Suprapubic skin (tissue), 4 donors: ENCODE measurements at regions not wholly inside any gene's neighbourhood (a gene's known extent, or its start where the extent isn't known, plus 50 kb on each side); places are given as distances from the start of the nearest gene placed in this dataset.

Experiments
- DNase-seq, 2 donors: peaks; one replicate each; pipeline ENCODE4 v3.0.0-alpha.2; 2019; ENCODE audit warnings: low spot score in 2 of 2
- H3K27ac ChIP-seq: fragments of 200-600 bp; sonication (generic); one replicate; pipeline ENCODE4 v1.5.1; 2019
- H3K27me3 ChIP-seq: fragments of 200-600 bp; sonication (generic); one replicate; pipeline ENCODE4 v1.5.1; 2019
- H3K36me3 ChIP-seq: fragments of 200-600 bp; sonication (generic); one replicate; pipeline ENCODE4 v1.5.1; 2019
- H3K4me1 ChIP-seq: fragments of 200-600 bp; sonication (generic); one replicate; pipeline ENCODE4 v1.5.1; 2019
- H3K4me3 ChIP-seq: fragments of 200-600 bp; sonication (generic); one replicate; pipeline ENCODE4 v1.5.1; 2019; ENCODE audit warnings: mild to moderate bottlenecking
- H3K9me3 ChIP-seq: fragments of 200-600 bp; sonication (generic); one replicate; pipeline ENCODE4 v1.5.1; 2019
- EP300 ChIP-seq: sonication (generic); formaldehyde crosslinking; IDR thresholded peaks from one replicate; pipeline ENCODE4 v1.6.1; 2017; ENCODE audit warnings: antibody characterized with exemption
- POLR2A ChIP-seq, 2 donors: fragments of 450-650 bp; IDR thresholded peaks; one replicate each; pipeline ENCODE4 v1.6.1; 2017; ENCODE audit warnings: antibody characterized with exemption in 2 of 2, mild to moderate bottlenecking in 2 of 2, moderate library complexity in 2 of 2
- POLR2AphosphoS5 ChIP-seq, 3 donors: sonication (generic); formaldehyde crosslinking; IDR thresholded peaks; one replicate each; pipeline ENCODE4 v1.6.1; 2017; ENCODE audit warnings: antibody characterized with exemption in 3 of 3
- WGBS: methylation state at CpG from one replicate; pipeline ENCODE4 v1.1.5; 2018; 5-methylcytosine and 5-hydroxymethylcytosine counted together
- TF ChIP-seq, protein P1 (sequence below), 2 donors: fragments of 200-600 bp in 1 of 2; fragments of 450-650 bp in 1 of 2; sonication (generic) in 1 of 2; IDR thresholded peaks; one replicate each; pipeline ENCODE4 v1.5.1; 2016 to 2019; ENCODE audit warnings: antibody characterized with exemption in 2 of 2, mild to moderate bottlenecking in 1 of 2, moderate library complexity in 1 of 2

DNA sequence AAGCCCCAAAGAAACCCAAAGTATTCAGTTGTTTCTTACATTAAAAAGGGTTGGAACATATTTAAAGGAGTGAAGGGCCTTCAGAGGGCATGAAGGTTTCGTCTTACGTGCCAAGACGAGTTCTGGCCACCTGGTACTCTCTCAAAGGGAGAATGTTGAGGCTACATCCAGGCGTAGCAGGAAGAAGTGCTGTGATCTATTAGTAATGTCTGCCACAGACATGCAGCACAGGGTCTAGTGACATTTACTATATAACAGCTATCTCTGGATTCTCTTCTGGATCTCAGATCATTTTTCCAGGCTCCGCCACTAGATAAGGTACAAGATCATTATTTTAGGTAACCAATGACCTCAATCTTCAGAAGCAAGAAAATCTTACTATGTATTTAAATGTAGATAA, 76.5 kb upstream of the ARID5B start:
- Histone ChIP-seq H3K27me3 (no peaks in the 10 kb centered on the region), H3K27ac (no peak overlapping the region), H3K4me1 (no peaks in the 10 kb centered on the region), H3K9me3 (no peaks in the 10 kb centered on the region), H3K4me3 (no peak overlapping the region), H3K36me3 (no peaks in the 10 kb centered on the region)
- TF ChIP-seq POLR2A (IDR thresholded peaks at IDR 0.05) (no peak), EP300 (no peak), POLR2AphosphoS5 (IDR thresholded peaks at IDR 0.05) (no peak)
- TF ChIP-seq, protein P1, sequence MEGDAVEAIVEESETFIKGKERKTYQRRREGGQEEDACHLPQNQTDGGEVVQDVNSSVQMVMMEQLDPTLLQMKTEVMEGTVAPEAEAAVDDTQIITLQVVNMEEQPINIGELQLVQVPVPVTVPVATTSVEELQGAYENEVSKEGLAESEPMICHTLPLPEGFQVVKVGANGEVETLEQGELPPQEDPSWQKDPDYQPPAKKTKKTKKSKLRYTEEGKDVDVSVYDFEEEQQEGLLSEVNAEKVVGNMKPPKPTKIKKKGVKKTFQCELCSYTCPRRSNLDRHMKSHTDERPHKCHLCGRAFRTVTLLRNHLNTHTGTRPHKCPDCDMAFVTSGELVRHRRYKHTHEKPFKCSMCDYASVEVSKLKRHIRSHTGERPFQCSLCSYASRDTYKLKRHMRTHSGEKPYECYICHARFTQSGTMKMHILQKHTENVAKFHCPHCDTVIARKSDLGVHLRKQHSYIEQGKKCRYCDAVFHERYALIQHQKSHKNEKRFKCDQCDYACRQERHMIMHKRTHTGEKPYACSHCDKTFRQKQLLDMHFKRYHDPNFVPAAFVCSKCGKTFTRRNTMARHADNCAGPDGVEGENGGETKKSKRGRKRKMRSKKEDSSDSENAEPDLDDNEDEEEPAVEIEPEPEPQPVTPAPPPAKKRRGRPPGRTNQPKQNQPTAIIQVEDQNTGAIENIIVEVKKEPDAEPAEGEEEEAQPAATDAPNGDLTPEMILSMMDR (IDR thresholded peaks at IDR 0.05) = no peak
- DNase-seq = no peak
- 89% methylated on average over 5 of the region's 5 CpGs for WGBS

DNA sequence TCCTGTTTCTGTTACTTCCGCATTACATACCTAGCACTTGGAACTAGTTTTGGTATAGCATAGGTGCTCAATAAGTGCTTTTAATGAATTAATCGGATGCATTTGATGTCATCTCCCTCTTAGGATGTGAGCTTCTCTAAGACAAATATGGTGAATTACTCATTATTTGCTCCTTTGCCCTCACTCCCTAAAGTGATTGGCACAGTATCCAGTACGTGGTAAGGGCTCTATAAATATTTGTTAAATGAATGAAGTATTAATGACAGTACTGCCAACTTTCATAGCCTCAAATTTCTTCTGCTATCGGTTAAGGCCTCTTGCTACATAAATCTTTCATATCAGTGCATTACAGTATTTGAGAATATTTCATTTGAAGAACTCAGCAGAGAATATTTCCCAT, 75.9 kb upstream of the ARID5B start:
- Histone ChIP-seq H3K36me3 (no peaks in the 10 kb centered on the region), H3K9me3 (no peaks in the 10 kb centered on the region), H3K27me3 (no peaks in the 10 kb centered on the region), H3K4me1 (no peaks in the 10 kb centered on the region), H3K27ac (no peak overlapping the region), H3K4me3 (no peak overlapping the region)
- DNase-seq = no peak
- WGBS = 67% methylated on average over 4 of the region's 4 CpGs
- no peak for TF ChIP-seq EP300
- TF ChIP-seq POLR2A (IDR thresholded peaks at IDR 0.05) = no peak
- TF ChIP-seq, protein P1 (IDR thresholded peaks at IDR 0.05) = no peak
- TF ChIP-seq POLR2AphosphoS5 (IDR thresholded peaks at IDR 0.05) = no peak

DNA sequence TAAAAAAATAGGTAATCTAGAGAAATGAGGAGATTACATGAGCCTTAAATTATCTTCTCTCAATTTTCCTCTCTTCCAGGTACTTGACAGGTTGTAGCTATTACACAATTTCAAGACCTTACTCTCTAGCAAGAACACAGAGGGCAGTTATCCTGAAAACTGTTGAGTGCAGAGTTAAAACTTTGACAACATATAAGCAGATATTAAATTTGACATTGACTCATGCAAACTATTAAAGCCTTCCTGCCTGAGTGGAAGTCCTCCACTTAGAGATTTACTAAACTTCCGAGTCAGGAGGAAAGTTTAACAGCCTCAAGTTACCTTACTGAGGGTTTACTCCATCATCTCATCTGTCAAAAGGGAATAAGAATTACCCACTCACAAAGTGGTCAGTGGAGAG, 73.5 kb upstream of the ARID5B start:
- Histone ChIP-seq H3K9me3 (no peaks in the 10 kb centered on the region), H3K4me3 (no peak overlapping the region), H3K36me3 (no peaks in the 10 kb centered on the region), H3K4me1 (no peaks in the 10 kb centered on the region), H3K27me3 (no peaks in the 10 kb centered on the region), H3K27ac (no peak overlapping the region)
- no peak for TF ChIP-seq EP300
- TF ChIP-seq, protein P1 (IDR thresholded peaks at IDR 0.05) = no peak
- TF ChIP-seq POLR2A (IDR thresholded peaks at IDR 0.05) = no peak
- no peak for TF ChIP-seq POLR2AphosphoS5 (IDR thresholded peaks at IDR 0.05)
- 96% methylated on average over 1 of the region's 1 CpG for WGBS
- DNase-seq = no peak

DNA sequence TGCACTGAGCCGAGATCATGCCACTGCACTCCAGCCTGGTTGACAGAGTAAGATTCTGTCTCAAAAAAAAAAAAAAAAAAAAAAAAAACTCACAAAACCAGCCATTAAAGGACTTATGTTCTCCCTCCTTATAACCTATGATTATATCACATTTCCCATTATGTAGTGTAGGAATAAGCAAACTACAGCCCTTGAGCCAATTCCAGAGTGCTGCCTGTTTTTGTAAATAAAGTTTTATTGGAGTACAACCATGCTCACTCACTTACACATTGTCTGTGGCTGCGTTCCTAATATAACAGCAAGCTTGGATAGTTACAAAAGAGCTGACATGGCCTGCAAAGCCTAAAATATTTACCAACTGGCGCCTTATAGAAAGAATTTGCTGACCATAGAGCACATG, 72.7 kb upstream of the ARID5B start:
- no peaks in the 10 kb centered on the region for H3K36me3 ChIP-seq
- no peaks in the 10 kb centered on the region for H3K4me1 ChIP-seq

DNA sequence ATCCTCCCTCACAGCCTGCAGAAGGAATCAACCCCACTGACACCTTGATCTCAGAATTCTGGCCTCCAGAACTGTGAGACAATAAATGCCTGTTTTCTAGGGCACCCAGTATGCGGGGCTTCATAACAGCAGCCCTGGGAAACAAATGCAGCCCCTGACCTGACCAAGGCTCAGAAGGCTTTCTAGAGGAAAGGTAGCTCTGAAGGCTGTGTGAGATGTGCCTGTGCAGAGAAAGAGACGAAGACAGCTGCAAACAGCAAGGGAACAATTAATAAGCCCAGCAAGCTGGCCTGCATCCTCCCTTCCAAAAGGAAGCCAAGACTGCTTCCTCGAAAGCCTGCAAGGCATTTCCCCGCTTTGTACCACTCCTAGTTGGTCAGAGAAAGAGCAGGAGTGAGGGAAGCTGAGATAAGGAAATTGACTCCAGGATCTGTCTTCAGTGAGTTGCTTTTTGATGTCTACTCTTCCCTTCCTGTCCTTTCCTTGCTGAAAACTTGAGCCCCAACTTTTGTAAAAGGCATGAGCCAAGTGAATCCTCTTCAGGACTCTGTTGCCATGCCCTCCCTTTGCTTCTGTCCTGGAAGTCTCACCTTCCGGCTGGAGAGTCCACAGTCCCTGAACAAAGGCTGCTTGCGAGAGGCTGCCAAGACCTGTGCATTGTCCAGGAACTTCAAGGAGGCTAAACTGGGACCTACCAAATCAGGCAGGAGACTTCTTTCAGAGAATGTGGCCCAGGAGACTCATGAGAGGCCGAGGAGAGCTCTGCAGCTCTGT, 71.2 kb upstream of the ARID5B start:
- WGBS = 58% methylated on average over 7 of the region's 7 CpGs
- Histone ChIP-seq H3K27ac (no peak overlapping the region), H3K4me3 (no peak overlapping the region), H3K36me3 (no peaks in the 10 kb centered on the region), H3K27me3 (no peaks in the 10 kb centered on the region), H3K4me1 (peaks cover 8% of the 10 kb centered on the region), H3K9me3 (no peaks in the 10 kb centered on the region)
- DNase-seq = no peak
- no peak for TF ChIP-seq POLR2A (IDR thresholded peaks at IDR 0.05)
- TF ChIP-seq, protein P1 (IDR thresholded peaks at IDR 0.05) = no peak
- no peak for TF ChIP-seq POLR2AphosphoS5 (IDR thresholded peaks at IDR 0.05)
- TF ChIP-seq EP300 = no peak

More for the DNA sequence above, 72.7 kb upstream of the ARID5B start:
- no peak for TF ChIP-seq POLR2AphosphoS5 (IDR thresholded peaks at IDR 0.05)
- TF ChIP-seq EP300 = no peak
- TF ChIP-seq POLR2A (IDR thresholded peaks at IDR 0.05) = no peak
- TF ChIP-seq, protein P1 (IDR thresholded peaks at IDR 0.05) = no peak
- DNase-seq = no peak
- Histone ChIP-seq H3K9me3 (no peaks in the 10 kb centered on the region), H3K4me3 (no peak overlapping the region), H3K27me3 (no peaks in the 10 kb centered on the region), H3K27ac (no peak overlapping the region)
- WGBS = 96% methylated on average over 3 of the region's 3 CpGs
